ENCODE measurements at regions not wholly inside any gene's neighbourhood (a gene's known extent, or its start where the extent isn't known, plus 50 kb on each side); places are given as distances from the start of the nearest gene placed in this dataset.
A peak's percentile ranks its signal among the peaks of the same experiment; 100 is the strongest.

DNA sequence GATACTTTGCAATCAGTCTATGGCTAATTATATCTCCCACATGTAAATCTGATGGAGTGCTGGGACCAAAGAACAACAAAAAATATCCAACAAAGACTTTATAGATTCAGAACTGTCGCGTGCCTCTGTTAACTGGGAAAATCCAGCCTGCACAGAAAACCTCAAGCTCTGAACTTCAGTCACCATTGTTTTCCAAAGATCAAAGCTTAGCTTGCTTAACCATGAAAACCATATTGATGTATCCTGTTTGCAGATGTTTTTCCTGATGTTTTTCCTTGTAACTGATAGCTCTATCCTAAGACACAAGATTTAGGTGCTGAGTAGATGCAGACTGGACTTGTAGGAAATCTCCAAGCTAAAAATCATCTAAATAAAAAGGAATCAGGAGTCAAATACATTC lies 163.7 kb downstream of the GXYLT1 start:
- DNase-seq, result no peak

DNA sequence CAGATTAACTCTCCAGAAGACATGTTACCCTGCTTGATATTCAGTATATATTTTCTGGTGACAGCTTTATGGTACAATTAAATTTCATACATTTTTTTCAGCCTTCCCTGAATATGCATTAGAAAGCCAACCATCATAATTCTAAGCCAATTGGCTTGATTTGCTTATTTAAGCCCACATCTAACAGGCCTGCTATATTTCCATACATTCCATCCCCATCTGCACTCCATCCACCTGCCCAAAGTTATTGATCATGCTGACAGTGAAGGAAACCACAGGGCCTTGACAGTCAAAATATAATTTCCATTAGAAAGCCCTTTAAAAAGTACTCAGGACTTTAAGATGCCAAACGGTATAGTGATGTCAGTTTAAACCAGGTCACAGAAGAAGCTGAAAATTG lies 164.3 kb downstream of the GXYLT1 start:
- DNase-seq, result no peak

DNA sequence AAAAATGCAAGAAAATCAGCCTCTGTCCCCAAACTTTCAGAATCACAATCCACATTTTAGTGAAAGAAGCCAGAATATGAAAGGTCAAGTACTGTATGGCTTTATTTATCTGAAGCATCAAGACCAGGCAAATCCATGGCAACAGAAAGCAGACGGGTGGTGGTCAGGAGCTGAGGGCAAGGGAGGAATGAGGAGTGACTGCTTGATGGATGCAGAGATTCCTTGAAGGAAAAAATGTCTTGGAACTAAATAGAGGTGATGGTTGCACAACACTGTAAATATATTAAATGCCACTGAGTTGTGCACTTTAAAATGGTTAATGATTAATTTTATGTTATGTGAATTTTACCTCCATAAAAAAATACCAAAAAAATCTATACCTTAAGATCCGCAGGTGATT lies 165.1 kb downstream of the GXYLT1 start:
- DNase-seq, result no peak

DNA sequence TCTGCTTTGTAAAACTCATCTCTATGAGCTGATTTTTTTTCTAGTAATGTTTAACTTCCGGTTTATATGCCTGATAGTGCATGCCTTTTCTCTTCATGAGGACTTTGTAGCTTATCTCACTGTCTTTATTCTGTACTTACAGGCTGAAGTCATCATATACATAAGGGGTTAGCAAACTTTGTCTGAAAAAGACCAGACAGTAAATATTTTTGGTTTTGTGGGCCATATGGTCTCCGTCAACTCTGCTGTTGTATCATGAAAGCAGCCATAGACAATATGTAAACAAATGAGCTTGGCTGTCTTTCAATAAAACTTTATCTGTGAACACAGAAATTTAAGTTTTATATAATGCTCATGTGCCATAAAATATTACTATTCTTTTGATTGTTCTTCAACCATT lies 172.1 kb downstream of the GXYLT1 start:
- DNase-seq, result no peak

DNA sequence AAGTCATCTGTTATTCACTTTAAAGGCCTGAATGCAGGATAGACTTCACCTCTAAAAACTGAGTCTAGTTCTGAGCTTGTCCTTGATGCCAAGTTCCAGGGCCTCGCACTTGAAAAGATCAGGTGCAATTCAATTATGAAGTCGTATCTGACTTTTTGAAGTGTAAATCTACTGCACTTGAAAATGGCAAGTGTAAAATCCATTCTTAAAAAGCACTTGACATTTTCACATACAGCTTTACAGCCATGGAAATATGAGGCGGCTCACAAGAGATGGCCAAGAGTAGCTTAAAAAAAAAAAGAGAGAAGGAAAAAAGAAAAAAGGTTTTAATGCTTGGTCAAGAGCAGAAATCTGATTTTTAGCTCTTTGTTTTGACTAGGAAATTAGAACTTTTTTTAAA lies 172.5 kb downstream of the GXYLT1 start:
- no peak for DNase-seq

DNA sequence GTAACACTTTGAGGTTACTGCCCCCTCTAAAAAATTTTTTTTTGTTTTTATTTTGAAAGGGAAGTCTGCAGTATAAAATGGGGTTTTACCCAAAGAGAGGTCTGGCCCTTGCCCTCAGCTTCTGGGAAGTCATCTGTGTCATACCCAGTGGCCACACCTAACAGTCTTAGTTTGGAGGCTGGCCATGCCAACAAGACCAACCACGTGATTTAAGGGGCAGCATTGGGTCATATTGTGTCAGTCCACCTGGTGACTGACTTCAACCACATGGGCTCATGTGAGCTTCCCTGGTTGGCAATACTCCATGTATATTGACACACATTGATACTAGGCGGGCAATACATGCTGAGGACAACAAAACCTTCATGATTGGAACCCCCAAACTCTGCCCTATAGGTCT lies 173.9 kb downstream of the GXYLT1 start:
- DNase-seq, result no peak

DNA sequence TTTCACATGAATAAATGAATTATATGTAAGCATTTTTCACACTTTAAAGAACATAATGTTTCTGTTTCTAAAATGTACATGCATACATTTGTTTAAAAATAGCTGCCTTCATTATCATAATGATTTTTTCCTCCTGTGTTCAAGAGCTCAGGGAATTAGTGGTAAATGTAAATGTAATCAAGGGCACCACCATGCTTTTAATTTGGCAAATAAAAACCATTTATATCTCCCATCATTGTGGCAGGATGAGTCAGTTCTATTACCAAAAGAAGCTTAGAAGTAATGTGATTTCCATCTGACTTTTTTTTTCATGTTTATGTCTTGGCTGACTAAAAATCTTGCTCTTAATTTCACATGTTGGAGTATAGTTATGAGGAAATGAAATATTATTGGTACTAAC lies 176.1 kb downstream of the GXYLT1 start:
- no peak for DNase-seq

DNA sequence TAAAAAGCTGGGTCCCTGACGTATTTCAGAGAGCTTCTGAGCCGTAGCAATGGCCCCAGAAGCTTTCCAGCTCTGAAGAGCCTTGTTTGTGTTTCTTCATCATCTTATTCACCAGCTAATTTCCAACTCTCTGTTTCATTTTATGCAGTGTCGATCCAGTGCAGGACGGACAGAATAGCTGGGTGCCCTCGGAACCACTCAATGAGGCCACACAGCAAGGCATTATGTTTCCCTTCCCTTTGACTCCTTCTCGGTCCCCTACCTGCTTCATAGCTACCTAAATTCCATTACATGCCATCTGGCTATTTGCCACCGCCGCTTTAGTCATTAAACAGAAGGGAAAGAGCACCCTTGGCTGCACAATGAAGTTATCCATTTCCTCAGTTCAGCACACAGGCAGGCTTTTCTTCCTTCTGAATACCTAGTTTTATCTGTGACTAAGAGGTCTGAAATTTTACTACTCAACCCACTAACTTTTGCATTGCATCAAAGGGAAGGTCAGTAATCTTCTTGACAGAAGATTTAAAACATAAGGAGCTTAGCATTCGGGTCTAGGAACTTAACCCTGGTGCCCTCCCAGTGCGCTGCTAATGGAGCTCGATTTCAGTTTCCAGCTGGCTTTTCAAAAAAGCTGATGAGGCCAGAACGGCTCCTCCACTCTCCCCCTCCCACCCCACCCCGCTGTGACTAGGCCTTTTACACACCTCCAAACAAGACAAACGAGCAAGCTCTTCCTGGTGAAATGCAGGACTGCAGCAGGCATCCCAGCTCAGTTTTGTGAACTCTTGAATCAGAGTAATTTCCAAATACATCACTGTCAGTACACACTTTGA lies 176.8 kb downstream of the GXYLT1 start:
- no peak for DNase-seq

DNA sequence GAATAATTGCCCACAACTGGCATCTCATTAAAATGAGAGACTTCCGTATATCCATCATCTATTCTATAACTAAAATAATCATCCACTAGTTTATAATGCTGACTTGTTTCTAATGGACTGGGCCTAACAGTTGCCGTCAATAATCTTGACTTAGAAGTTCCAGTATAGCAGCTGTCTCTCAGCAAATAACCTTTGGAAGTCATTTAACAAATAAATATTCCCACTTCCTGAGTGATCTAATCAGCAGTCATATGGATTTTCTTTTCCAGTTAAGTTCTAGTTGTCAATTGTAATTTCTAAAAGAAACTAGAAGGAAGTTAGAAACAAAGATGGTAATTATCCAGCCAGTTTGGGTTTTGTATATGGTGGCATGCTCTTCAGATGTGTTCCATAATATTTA lies 177.8 kb downstream of the GXYLT1 start:
- DNase-seq, result no peak

DNA sequence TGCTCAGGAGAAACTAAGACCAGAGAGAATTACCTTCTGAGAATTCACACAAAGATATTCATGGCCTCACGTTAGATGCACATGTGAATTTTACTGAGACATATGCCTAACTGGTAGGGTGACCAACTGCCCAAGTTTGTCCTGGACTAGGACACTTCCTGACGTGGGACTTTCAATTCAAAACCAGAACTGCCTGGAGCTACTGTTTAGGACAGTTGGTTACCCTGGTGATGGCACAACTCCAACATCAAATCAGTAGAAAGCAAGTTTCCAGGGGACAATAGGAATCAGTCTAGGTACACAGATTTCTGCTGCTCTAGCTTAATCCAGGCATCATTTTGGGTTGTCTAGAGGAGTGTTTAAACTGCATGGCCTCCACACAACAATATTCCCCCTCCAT lies 178.7 kb downstream of the GXYLT1 start:
- DNase-seq, result no peak

DNA sequence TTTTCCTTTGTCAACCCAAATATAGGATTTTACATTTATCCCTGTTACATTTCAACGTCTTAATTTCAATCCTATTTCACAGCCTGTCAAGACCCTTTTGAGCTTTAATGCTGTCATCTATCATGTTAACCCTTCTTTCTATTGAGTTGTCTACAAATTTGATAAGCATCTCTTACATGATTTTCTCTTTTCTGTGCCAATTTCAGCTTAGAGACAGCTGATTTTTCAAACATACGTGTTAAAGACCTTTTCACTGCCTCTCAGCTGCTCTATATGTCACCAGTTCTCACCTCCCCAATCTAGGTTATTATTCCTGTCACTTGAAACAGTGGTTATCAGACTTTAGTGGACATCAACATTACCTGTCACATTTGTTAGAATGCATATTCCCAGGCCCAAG lies 181.3 kb downstream of the GXYLT1 start:
- DNase-seq, result no peak

DNA sequence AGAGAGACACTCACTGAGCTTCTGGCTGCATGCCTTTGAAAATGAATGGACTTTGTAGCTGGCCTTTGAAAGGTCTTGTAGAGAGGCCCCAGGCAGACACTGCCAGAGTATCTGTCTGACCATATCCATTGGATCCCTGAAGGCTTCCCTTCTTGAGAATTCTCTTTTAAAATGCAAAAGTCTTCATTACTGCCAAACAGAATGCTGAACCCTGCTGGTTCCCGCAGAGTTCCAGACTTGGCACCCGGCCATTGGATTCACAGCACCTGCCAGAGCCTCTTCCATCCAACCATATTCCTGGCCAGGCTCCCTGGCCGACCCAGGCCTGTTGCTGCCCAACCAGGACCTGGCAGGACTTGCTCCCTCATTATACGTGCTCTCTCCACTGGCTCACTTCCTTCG lies 182.5 kb downstream of the GXYLT1 start:
- DNase-seq, result no peak

DNA sequence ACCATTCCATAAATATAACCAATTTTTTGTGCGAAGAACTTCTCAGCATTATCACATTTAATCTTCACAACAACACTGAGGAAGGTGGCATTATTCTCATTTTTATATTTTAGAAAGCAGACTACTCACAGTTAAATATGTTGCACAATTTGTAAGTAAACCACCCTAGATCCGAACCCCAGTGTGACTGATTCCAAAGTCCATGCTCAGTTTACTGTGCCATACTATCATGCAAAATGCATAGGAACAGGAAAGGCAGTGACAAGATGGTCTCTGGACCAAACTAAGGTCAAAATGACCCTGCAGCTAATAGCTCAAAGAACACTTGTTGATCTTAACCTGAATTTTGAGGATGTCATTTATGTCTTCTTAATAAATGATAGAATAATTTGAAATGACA lies 185.4 kb downstream of the GXYLT1 start:
- no peak for DNase-seq

DNA sequence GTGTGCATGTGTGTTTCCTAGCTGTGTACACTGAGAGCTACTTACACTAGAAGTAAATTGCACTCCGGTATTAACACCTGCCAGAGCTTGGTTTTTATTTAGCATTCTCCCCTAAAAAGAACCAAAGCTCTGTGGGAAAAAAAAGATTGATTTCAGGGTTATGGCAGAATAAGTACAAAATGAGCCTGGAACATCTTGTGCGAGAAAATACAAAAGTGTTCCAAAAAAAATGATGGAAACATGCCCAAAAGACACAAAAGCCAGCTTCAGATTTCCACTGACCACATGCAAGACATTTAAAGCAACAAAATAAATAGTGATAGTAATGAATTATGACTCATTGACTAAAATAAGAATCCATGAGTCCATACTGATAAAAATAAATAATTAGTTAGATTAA lies 188.3 kb downstream of the GXYLT1 start:
- DNase-seq, result no peak

DNA sequence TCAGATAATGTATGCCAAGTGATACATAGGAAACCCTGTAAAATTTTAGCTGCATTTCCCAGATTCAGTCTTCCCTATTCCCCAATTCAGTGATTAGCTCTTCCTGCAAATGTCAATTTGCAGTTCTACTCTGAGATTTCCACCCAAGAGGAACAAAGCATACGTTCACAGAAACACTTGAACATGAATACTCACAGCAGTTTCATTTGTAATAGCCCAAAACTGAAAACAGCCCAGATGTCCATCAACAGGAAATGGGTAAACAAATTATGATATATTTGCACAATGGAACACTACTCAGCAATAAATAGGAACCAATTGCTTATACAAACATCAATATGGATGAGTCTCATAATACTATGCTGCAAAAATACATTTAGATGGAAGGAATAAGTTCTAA lies 194.2 kb downstream of the GXYLT1 start:
- DNase-seq, result no peak

DNA sequence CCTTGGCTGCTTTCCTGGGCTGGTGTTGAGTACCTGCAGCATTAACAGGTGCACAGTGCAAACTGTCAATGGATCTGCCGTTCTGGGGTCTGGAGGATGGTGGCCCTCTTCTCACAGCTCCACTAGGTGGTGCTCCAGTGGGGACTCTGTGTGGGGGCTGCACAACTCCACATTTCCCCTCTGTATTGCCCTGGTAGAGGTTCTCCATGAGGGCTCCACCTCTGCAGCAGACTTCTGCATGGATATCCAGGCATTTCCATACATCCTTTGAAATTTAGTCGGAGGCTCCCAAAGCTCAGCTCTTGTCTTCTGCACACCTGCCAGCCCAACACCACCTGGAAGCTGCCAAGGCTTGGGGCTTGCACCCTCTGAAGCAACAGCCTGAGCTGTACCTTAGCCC lies 198.6 kb downstream of the GXYLT1 start:
- DNase-seq, result no peak

DNA sequence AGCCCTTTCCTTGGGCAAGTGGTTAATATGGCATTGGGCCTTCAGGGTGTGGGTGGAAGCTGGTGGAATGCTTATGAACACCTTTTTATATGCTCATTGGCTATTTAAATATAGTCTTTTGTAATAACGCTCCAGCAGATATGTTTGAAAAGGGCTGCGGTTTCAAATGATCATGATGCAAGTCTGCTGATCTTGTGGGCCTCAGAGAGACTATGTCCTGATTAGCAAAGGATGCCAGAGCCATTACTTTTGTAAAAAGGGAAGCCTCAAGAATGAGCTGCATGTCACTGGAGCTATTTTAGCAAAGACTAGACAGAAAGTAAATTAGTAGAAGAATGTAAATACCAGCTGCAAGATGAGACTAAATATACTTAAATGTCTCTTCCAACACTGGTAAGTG lies 200.5 kb downstream of the GXYLT1 start:
- DNase-seq, result no peak

DNA sequence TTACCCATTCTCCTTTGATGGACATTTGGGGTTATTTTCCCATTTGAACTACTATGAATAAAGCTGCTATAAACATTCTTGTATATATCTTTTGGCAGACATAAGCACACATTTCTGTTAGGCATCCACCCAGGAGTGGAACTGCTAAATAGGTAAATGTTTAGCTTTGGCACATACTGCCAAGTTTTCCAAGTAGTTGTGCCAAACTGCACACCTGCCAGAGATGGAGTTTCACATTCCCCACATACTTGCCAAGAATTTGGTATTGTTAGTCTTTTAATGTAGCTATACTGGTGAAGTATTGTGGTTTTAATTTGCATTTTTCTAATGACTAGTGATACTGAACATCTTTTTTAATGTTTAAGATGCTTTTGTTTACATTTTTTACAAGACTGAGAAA lies 201.0 kb downstream of the GXYLT1 start:
- DNase-seq, result no peak

DNA sequence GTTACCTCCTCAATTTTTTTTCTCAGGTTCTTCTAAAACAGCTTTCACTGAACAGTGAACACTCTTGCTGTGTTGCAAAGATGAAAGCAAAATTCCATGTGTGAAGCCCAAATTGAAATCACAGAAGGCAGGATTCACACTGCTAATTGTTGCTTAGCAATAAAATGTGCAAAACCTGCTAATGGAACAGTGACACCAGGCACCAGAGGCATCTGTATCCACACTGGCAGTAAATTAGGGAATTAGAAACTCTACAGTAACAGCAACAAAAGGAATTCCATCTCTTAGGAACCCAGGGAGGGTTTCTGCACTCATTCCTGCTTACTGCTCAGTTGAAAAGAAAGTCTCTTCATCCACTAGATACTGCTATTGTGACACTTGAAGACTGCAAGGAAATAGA lies 202.3 kb downstream of the GXYLT1 start:
- no peak for DNase-seq

DNA sequence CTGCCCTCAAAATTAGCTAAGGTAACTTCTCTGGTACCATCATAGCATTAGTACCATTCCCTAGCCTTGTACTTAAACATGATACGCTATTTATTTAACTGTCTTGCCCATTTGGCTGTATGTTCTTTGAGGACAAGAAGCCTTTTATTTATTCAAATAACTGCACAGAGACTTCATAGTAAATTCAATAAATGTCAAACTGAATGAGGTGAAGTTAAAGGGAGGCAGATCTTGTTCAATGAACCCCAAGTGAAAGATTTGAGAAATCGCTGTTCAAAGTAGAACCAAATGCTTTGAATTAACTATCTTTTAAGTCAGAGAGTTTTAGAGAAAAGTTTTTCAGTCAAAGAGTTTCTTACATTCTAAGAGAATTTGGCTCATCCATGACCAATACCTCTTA lies 203.6 kb downstream of the GXYLT1 start:
- no peak for DNase-seq

DNA sequence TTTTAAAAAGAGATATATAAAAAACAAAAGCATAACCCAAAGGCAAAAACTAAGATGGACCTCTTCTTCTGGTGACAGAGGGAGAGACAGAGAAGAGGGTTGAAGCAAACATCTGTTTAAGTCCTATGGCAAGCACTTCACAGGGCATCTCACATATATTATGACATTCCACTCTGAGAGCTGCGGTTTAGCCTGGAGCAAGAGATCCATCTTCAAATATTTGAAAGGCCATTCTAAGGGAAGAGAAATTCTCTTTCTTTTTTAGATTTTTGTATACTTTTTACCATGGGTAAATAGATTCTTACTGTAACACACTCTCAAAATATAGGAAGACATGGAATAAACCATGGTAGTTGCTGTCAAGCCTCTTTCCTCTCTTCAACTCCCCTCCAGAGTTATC lies 204.1 kb downstream of the GXYLT1 start:
- no peak for DNase-seq

DNA sequence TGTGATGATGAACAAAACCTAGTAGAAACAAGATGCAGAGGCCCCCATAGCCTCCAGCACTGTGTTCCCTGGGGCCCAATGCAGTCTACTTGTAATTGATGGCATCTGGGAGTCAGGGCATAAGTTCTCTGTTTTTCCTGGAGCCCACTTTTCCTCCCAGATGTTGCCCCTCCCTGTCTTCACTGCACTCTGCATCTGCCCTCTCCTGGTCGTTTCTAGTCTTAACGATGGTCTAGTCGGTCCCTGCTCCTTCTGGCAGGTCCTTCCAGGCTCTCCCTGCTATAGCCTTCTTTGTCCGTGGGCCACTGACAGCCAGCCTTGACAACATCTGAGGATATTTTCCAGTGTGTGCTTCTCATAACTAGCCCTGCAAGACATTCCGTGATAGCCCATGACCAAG lies 208.3 kb downstream of the GXYLT1 start:
- no peak for DNase-seq

DNA sequence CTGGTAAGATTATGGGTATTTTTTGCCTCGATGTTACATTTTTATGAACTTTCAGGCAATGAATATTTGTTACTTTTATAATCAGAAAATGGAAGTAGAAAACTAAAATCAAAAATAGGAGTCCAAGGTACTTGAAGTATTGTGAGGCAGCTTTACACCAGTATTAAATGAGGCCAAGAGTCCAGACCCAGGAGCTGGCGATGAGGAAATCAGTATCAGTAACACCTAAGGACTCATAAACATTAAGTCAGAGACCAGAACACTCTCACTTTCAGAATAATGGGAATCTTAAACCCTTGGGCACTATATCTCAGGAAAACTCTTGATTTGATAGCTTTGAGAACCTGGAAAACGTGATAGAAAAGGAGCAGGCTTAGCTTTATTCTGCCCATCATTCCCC lies 208.8 kb downstream of the GXYLT1 start:
- DNase-seq, result no peak

DNA sequence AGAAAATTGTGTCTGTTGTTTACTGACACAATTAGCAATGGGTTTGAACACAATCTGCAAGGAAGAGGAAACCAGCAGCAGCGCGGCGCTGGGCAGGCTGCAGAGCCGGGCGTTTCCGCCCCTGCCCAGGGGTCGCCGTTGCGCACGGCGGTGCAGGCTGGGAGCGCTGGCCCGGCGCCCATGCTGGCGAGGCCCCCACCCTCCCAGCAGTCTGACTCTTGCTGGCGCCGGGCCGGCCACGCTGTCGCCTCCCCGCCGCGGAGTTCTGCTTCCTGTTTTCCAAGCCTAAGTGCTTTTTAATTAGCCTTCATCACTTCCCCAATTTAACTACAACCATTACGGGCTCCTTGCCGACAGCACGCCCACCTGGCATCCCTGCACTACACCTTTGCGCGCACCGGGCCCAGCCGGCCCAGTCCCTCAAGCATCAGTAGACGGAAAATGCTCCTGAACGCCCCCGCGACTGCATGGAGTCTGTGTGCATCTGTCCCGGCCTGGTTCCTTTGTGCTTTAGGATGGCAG lies 212.1 kb downstream of the GXYLT1 start:
- peak; percentile 75 to 82 (median 76) for DNase-seq

DNA sequence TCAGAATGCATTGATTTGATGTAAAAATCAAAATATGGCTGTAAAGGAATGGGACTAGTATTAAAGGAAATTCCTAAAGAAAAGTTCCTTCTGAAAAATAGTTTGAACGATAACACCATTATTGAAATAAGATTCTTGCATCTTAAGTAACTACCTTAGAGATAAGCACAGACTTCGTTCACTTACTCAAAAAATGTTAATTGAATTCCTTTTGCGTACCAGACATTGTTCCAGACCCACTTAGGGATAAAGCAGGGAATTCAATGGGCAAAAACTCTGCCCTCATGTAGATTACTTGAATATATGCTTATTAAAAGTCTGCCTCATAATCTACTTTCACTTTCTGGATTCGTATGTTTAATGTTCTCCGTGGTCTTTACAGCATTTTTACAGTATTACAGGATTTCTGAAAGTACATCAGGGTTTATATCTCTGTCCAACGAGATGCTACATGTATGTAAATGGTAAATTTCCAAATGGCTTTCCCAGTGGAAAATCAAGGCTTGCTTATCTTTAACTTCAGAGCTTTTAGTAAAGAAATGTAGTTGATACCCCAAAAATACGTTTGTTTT lies 213.7 kb downstream of the GXYLT1 start:
- peak in 2 of 3 donors; percentile 17 to 41 for DNase-seq
